ENCODE measurements at regions not wholly inside any gene's neighbourhood (a gene's known extent, or its start where the extent isn't known, plus 50 kb on each side); places are given as distances from the start of the nearest gene placed in this dataset.

DNA sequence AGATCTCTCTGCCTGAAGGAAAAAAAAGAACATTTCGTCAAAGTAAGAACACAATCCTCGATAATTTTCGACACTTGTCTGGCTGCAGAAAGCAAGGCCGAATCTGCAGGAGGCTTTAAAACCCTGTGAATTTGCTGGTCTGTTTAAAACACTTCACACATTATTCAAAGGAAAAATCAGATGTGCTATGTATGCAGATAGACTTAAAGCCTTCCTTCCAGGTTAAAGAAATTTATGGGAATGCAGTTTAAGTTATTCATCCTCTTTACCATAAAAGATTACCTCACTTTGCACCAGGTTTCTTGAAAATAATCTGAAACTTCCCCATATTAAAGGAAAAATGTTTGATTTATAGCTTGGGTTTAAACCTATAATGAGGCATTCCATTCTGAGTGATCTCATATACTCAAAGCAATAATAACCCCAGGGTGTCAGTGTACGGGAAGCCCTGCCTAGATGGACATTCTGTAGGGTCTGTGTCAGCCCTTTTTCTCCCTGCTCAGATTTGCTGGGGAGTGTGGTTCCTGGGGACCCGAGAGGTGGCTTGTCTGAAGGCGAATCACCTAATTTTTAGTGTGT, 323.5 kb upstream of the SLC24A2 start:
- no peak for DNase-seq

DNA sequence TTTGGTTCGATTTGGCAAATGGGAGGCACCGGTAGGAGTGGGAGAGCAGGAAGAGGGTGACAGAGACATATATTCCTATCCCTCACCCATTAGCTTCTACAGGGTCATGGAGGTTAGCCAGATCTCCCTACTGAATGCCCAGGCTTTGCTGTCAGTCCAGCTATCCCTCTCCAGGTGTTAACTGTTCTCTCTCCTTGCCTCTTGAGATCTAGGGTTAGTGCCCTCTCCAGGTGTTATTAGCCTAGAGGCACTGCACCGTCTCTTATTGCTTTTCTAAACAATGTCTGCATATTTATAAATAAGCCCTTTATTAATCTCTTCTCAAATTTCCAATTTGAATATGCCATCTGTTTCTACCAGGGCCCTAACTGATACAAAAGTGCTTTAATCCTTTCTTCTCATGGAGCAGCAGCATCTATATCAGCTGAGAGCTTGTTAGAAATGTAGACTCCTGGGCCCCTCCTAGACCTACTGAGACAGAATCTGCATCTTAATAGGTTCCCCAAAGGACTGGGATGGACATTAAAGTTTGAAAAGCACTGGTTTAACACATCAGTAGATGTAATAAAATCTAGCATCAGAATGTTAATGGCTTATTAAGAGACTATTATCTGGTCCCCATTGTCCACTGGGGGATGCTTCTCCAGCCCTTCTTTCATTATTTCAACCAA, 322.5 kb upstream of the SLC24A2 start:
- DNase-seq: no peak

DNA sequence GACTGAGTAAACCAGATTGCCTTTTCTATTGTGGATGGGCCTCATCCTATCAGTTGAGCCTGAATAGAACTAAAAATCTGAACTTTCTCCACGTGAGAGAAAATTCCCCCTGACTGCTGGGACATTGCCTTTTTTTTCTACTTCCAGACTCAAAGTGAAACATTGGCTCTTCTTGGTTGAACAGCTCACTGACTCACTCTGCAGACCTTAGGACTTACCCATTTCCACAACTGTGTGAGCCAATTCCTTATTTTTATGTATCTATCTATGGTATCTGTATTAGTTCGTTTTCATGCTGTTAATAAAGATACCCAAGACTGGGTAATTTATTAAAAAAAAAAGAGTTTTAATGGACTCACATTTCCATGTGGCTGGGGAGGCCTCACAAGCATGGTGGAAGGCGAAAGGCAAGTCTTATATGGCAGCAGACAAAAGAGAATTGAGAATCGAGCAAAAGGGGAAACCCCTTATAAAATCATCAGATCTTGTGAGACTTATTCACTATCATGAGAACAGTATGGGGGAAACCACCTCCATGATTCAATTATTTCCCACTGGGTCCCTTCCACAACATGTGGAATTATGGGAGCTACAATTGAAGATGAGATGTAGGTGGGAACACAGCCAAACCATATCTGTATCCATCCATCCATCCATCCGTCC, 306.7 kb upstream of the SLC24A2 start:
- no peak for DNase-seq

DNA sequence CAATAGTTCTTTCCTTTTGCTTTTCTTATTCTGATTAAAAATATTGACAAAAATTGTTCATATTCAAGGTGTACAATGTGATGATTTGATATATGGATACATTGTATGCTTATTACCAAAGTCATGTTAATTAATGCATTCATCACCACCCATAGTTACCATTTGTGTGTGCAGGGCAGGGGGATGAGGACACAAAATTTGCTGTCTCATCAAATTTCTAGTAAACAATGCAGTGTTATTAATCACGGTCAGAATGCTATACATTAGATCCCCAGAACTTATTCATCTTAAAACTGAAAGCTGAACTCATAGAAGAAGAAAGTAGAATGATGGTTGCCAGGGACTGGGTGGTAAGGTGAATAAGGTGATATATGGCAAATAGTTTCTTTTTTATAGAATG, 303.7 kb upstream of the SLC24A2 start:
- no peak for DNase-seq

DNA sequence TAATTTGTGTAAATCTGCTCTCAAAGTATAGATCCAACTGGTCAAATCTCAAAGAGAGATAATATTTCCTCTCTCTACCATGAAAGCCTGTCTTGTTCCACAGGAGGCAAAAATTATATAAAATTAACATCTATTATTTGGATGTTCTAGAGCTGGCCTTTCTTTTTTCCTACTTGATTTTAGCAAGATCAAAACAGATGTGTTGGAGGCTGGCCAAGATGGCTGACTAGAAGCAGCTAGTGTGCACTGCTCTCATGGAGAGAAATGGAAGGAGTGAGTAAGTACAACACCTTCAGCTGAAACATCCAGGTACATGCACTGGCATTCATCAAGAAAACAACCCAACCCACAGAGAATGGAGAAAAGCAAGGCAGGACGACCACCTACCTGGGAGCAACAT, 298.6 kb upstream of the SLC24A2 start:
- DNase-seq: no peak

DNA sequence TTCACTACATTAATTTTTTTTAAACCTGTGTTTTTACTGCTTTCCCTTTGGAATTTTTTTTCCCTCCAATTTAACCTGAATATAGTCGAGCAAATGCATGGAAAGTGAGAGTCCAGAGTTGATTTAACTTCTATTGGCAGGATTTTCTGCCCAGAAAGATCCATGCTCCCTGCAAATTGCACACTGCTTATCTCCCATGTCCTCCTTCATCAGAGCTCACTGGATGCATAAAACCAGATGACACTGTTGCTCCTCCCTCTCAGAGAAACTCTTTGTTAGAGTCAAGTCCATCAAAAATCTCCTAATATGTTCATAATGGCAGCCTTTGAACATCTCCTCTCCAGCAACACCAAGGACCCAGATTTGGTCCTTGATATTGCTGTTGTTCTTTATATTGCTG, 297.0 kb upstream of the SLC24A2 start:
- DNase-seq: no peak

DNA sequence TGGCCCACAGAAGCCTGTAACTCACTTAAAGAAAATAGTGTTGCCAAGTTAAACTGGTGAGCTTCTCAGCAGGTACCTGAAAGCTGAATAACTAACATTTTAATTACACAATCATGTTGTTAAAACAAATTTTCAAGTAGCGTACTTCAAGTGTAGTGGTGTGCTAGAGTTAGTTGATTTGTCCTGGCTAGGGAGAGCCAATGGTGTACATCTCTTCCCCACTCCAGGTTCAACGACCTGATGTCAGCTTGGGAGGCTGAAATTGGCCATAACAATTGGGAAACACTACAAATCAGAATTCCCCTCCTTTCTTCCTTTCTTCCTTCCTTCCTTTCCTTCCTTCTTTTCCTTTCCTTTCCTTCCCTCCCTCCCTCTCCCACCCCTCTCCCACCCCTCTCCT, 295.3 kb upstream of the SLC24A2 start:
- DNase-seq: no peak

DNA sequence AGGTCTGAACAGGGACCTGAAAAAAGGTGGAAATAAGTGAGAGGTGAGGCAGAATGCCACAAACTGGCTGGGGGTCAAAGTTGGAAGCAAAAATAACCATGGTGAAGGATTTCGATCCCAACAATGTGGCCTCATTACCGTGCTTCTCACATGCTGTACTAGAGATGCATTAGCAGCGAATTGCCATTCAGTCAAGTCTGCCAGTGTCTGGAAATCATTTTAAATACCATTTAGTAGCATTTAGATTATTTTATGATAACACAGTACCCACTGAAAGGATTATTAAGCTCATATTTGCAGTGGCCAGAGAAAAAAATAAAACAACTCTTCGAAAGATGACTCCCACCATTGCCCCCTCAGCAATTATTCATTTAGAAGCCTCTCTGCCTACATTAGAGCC, 294.6 kb upstream of the SLC24A2 start:
- DNase-seq: no peak

DNA sequence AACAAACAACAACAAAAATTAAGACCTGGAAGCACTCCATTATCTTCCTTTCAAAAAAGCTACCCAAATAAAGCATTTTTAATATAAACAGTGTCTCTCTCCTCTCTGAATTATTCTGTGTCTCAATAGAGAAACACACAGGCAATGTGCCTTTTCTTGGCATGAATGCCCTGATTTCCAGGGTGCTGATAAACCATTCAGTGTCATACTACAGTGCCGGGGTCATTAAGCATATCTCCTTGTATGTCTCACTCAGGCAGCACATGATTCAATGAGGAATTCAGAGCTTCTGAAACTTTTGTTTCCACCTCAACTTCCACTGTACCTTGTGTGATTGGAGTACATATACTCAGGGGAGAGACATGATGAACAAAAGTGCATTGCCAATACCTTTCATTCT, 294.0 kb upstream of the SLC24A2 start:
- DNase-seq: no peak

DNA sequence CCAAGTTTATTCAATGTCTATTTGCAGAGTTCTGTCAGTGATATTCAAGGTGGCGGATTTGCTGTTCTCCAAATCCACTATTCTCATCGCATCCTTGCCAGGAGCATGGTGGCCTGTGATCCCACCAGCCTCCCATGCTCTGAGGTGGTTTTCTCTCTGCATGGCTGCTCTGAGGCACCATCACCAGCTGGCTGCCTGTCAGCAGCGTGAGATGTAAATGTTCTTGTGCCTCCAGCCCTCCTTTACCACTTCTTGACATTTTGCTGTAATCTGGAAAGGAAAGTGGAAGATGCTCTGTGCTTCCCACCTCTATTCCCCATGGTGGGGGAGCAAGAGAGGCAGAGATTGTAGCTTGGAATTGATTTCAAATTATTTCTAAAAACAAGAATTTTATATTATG, 293.6 kb upstream of the SLC24A2 start:
- DNase-seq: no peak

DNA sequence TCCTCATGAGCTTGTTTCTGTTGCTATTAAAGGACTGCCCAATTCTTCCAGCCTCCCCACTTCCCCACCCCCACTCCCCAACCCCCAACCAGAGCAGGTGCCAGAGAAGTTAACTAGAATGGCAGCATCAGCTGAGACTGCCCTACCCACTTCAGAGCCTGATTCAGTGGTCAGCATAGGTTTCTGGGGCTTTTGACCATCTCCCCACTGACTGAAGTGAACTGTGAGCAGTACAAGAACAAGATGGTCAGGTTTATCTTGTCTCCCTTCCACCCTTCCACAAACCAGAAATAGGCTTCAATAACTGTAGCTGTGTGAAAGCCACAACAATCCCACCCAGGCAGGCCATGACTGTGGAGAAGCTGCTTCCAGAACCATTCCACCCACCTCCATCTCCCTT, 289.4 kb upstream of the SLC24A2 start:
- DNase-seq: no peak

DNA sequence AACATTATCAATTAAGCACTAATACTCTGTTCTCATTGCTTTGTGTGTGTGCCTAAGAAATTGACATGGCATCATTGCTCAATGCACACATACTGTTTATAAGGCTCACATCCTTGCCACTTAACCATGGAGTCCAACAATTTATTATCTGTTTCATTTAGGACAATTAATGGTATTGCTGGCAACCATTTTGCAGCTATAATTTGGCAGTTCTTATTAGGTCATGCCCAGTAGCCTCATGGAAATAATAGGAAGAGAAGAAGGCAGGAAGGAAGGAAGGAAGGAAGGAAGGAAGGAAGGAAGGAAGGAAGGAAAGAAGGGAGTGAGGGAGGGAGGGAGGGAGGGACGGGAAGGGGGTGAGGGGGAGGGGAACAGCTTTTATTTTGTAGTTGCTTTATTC, 285.5 kb upstream of the SLC24A2 start:
- DNase-seq: no peak

DNA sequence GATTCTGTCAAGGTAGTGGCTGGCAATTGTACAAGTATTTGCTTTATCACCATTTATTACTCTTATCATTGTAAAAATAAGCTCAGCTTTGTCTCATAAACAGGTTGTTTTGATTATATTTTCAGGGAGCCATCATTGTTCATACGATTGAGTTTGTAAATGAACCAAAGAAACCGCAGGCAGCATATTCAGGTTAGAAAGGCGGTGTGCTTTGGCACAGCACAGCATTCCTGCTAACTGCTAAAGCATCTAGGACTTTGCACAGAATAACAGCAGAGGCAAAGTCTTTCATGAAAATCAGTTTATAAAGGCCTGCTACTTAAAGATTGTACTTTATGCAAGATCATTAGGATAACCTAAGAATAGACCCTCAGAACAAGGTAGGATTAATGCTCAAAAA, 281.5 kb upstream of the SLC24A2 start:
- no peak for DNase-seq

DNA sequence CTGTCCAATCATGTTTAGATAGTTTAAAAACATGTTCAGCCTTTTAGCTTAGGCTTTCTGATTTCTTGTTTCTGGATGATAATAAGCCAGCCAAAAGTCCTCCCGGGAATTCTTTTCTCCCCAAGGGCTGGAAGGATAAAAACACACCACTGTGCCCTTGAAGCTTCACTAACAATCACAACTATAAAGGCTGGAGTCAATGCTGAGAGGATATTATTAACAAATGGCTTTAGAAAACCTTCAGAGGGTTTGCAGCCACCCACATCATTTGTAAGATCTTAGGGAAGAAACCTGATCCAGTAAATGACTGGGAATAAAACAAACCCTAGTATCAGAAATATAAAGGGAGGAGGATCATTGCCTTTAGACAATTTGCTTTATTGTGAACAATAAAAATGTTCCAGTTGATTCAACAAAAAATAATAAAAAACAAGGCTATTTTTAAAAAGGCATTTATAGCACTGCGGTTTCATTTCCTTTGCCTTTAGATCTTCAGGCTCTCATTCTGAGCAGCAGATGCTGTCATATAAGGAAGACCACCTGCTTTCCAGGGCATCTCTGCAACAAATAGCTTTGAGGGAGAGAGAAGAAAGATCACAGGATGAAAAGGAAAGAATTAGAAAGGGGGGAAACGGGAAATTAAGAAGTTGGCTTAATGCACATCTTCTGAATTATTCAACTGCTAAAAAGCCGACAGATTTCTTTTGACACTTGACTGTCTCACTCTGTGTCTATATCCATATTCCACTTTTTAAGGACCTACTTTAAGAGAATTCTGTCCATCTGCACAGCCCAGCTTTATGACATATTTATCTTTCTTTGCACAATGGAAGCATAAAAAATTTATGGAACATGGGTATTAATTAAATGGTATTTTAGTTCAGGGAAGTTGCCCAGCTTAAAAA, 277.2 kb upstream of the SLC24A2 start:
- DNase-seq: no peak

DNA sequence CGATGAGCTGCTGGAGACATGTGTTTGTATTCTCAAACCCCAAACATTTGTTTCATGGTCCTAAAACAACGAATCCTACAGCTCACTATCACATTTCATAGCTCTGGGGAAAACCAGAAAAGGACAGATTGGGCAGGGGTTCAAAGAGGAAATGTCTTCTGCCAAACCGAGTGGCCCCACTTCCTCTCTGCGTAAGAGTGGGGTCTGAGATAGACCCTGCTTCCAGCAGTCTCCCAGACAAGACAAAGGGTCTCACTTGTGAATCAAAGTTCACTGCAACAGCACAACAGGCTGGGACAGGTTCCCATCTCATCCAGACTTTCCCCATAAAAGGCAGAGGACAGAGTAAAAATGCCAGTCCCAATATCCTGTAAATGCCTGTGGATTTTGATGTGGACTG, 276.2 kb upstream of the SLC24A2 start:
- no peak for DNase-seq

DNA sequence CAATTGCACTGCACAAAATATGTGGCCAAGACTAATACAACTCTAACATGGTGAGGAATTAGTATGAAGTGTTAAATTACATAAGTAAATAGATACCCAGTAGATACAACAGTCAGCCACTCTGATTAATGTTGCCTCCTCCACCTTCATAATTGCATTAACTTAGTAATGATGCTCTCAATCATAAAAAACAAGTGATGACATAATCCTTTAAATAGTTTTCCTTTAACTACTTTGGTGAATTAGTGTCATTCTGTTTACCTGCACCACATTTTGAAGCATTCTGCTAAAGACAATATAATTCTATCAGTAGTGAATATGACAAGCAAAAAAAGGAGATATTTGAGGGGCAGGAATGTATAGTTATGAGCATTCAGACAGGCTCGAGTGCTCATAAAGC, 265.9 kb upstream of the SLC24A2 start:
- no peak for DNase-seq

DNA sequence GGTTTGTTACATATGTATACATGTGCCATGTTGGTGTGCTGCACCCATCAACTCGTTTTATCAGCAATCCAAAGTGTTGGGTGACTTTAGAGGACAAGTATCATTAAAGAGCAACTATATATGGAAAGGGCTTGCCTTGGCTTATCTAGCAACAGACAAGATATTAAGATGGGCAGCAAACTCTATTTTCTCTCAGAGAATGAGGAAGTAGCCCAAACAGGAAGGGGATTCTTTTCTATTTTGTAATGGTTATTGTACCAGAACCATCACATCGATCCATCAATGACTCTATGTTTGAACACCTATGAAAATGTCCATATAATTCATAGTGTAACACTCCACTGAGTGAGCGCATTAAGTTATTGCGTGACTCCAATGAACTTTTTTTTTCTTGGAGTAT, 260.1 kb upstream of the SLC24A2 start:
- no peak for DNase-seq

DNA sequence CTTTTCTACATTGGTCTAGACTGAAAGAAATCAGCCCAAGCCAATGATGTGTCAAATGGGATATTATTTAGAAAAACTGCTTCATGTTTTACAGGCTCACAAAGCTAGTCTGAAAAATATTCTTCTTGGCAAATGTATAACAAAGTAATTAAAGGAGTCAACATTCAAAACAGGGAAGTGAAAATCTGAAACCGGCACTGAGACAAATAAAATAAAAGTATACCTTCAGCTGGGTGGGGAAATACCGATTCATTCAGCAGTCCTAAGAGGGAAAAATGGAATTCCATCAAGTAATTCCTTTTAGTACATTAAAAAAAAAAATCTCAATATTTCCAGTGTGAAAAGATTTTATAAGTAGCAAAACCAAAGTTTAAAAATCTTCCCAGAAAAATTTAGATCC, 259.6 kb upstream of the SLC24A2 start:
- DNase-seq: no peak

DNA sequence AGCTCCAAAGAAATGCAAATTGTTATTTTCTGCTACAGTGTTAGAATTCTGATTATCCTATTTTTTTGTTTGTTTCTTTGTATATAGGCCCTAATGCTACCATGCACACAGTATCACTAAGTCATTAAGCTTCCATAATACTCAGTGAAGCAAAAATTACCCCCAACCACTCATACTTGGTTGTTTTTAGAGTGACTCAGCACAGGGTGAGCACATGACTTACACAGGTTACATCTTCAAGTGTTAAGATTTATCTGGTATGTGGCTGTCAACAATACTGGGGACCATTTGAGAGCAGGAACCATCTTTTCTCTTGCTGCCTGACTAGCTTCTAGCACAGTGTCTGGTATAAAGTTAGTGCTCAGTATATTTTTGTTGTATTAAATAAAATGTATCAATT, 255.8 kb upstream of the SLC24A2 start:
- peak; percentile 35 for DNase-seq

DNA sequence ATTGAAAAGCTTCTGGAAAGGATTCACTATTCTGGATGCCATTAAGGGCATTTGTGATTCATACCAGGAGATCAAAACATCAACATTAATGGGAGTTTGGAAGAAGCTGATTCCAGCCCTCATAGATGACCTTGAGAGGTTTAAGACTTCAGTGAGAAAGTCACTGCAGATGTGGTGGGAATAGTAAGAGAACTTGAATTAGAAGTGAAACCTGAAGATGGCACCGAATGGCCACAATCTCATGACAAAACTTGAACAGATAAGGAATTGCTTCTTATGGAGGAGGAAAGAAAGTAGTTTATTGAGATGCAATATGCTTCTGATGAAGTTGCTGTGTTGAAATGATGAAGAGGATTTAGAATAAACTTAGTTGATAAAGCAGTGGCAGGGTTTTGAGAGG, 254.6 kb upstream of the SLC24A2 start:
- DNase-seq: no peak

DNA sequence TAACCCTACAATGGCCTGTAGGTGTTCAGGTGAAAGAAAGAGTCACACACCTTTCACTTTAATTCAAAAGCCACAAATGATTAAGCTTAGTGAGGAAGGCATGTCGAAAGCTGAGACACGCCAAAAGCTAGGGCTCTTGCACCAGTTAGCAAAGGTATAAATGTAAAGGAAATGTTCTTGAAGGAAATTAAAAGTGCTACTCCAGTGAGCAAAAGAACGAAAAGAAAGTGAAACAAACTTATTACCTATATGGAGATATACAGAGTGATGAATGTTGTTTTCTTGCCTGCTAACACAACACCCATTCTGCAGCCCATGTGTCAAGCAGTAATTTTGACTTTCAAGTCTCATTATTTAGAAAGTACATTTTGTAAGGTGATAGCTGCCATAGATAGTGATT, 254.2 kb upstream of the SLC24A2 start:
- DNase-seq: no peak

DNA sequence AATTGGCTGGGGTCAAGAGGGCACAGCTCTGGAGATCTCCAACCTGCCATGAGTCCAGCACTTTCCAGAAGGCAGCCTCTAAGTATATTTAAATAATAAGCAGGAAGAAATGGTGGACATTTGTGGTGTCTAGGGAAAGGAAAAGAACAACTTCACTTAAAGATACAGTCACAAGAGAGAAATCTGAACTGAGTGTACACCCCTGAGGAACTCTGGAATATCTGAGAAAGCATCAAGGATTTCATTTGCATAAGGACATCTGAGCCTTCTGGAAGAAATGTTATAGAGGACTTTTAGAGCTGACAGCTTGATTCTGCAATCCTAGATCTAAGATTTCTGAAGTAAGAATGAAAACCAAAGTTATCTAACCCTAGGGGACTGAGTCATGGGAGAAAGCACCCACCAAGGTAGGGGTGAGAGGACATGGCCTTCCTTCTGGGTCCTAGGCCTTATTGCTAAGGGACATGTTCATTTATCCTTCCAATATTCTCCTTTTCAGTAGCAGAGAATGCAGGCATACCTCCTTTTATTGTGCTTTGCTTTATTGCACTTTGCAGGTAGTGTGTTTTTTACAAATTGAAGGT, 253.4 kb upstream of the SLC24A2 start:
- no peak for DNase-seq

DNA sequence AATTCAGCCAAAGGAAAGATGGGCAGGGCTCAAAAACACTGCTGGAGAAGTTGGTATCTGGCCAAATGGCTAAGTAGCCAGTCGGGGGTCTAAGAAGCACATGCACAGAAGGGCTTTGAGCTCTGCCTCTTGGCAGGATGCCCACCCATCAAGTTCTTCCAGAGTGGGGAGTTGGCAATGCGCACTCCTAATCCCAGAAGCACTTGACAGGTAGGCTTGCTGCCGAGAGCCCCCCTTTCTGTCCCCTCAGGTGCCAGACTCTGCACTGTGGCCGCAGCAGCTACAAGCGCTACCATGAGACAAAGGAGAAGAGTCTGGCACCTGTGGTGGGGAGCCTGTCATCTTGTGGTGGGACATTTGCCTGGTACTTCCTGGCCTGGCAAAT, 252.9 kb upstream of the SLC24A2 start:
- DNase-seq: no peak
